ENCODE measurements at regions not wholly inside any gene's neighbourhood (a gene's known extent, or its start where the extent isn't known, plus 50 kb on each side); places are given as distances from the start of the nearest gene placed in this dataset.
A peak's percentile ranks its signal among the peaks of the same experiment; 100 is the strongest.

DNA sequence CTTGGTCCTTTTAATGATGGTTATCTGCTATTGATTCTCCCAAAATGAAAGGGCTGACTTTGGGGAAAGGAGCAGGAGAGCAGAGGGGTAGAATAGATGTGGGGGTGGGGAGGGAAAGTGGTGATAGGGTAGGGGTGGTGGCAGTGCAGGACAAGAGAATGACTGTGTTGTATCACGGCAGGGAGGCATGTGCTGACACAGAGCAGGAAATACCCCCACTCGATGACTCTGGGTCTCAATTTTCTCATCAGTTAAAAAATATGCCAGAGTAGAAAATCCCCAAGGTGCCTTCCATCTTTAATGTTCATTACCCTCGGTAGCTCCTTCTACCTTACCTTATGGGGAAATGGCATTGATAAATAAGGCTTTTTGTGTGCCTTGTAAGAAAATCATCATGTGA, 79.0 kb upstream of the ATXN1 start:
- H3K79me2 ChIP-seq (ENCODE audit: control insufficient read depth, insufficient read depth, low read length): no peaks in the 10 kb centered on the region
- ChIA-PET RAD21 (ENCODE audit: unreplicated experiment) (interaction anchor here (0.9 to 1.6 kb wide), 7 partner anchors 10 to 77 kb away, joined by 3 to 7 read pairs (median 4); no protein-coding TSS in a partner anchor), POLR2A (interaction anchor here (0.9 kb wide), 1 partner anchor 12 kb away, joined by 3 read pairs; no protein-coding TSS in a partner anchor), SMC1A (ENCODE audit: uncharacterized antibody, unreplicated experiment) (interaction anchor here (0.8 to 2.6 kb wide), 11 partner anchors 10 to 329 kb away, joined by 3 to 13 read pairs (median 4); no protein-coding TSS in a partner anchor), CTCF (interaction anchor here (0.5 to 1.1 kb wide), 2 partner anchors 110 to 124 kb away, joined by 3 read pairs; no protein-coding TSS in a partner anchor)
- ATAC-seq (peak; percentile 66), FAIRE-seq (no peak), DNase-seq (ENCODE audit: low read depth, low spot score) (no peak)
- H2AFZ ChIP-seq (ENCODE audit: control insufficient read depth, low read depth, low read length): peak overlapping the region; percentile 89
- no peaks in the 10 kb centered on the region for H3K27me3 ChIP-seq (replicated peaks in 1 of 2; ENCODE audit: control insufficient read depth in 2 of 2, insufficient read depth in 2 of 2, low read length in 1 of 2)
- H3K4me1 ChIP-seq (ENCODE audit: control insufficient read depth, insufficient read depth, low read length): peaks cover 36% of the 10 kb centered on the region
- no TSS peak for BruUV-seq (replicated peaks)
- no peak overlapping the region for H3K4me3 ChIP-seq
- intact Hi-C loops (cut with micrococcal nuclease; ENCODE audit: unreplicated experiment): no loop called here
- peak overlapping the region; percentile 67 for H3K27ac ChIP-seq (ENCODE audit: control insufficient read depth, insufficient read depth)
- 8% methylated on average over 3 of the region's 3 CpGs for WGBS (ENCODE audit: insufficient coverage, insufficient replicate concordance, low lambda C conversion rate, missing lambda C conversion rate)
- in situ Hi-C loops (cut with MboI): no loop called here
- H4K20me1 ChIP-seq (ENCODE audit: control insufficient read depth, insufficient read depth): no peaks in the 10 kb centered on the region
- peak overlapping the region; percentile 51 for H3K4me2 ChIP-seq (ENCODE audit: control insufficient read depth, insufficient read depth)
- H3K9ac ChIP-seq (ENCODE audit: control insufficient read depth, insufficient read depth, low read length): no peak overlapping the region; the same call in 1 of the 2 replicates
- no peaks in the 10 kb centered on the region; the same call in 2 of the 3 replicates for H3K9me3 ChIP-seq (replicated peaks; ENCODE audit: control insufficient read depth, insufficient read depth, low read length)
- no peaks in the 10 kb centered on the region for H3K36me3 ChIP-seq (ENCODE audit: control insufficient read depth in 2 of 2, insufficient read depth in 2 of 2, low read length in 1 of 2)
- 0 out of 2 replicates have a peak, but pooled peaks have one; percentile 24 for TF ChIP-seq NFIC (IDR thresholded peaks at IDR 0.05; ENCODE audit: low read depth, low read length)
- peak; percentile 63 for TF ChIP-seq MEF2B (IDR thresholded peaks at IDR 0.05; ENCODE audit: partially characterized antibody, poor library complexity, severe bottlenecking)
- TF ChIP-seq CHD2 (IDR thresholded peaks at IDR 0.05; ENCODE audit: borderline replicate concordance, low read depth, low read length): peak; percentile 47; the same call in 1 of the 2 replicates
- 0 out of 2 replicates have a peak, but pooled peaks have one; percentile 20 for TF ChIP-seq YY1 (IDR thresholded peaks at IDR 0.05; ENCODE audit: low read depth, low read length)
- TF ChIP-seq, protein P1, sequence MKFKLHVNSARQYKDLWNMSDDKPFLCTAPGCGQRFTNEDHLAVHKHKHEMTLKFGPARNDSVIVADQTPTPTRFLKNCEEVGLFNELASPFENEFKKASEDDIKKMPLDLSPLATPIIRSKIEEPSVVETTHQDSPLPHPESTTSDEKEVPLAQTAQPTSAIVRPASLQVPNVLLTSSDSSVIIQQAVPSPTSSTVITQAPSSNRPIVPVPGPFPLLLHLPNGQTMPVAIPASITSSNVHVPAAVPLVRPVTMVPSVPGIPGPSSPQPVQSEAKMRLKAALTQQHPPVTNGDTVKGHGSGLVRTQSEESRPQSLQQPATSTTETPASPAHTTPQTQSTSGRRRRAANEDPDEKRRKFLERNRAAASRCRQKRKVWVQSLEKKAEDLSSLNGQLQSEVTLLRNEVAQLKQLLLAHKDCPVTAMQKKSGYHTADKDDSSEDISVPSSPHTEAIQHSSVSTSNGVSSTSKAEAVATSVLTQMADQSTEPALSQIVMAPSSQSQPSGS (IDR thresholded peaks at IDR 0.05; ENCODE audit: low read length): peak; percentile 36; the same call in 1 of the 2 replicates
- TF ChIP-seq MTA3 (IDR thresholded peaks at IDR 0.05; ENCODE audit: borderline replicate concordance, low read length): 0 out of 2 replicates have a peak, but pooled peaks have one; percentile 17
- TF ChIP-seq BHLHE40 (IDR thresholded peaks at IDR 0.05; ENCODE audit: borderline replicate concordance in 1 of 2, low read depth in 2 of 2, low read length in 1 of 2): peak in 1 of 2 experiments; percentile 53; a peak in 3 of 4 replicates
- TF ChIP-seq, protein P2, sequence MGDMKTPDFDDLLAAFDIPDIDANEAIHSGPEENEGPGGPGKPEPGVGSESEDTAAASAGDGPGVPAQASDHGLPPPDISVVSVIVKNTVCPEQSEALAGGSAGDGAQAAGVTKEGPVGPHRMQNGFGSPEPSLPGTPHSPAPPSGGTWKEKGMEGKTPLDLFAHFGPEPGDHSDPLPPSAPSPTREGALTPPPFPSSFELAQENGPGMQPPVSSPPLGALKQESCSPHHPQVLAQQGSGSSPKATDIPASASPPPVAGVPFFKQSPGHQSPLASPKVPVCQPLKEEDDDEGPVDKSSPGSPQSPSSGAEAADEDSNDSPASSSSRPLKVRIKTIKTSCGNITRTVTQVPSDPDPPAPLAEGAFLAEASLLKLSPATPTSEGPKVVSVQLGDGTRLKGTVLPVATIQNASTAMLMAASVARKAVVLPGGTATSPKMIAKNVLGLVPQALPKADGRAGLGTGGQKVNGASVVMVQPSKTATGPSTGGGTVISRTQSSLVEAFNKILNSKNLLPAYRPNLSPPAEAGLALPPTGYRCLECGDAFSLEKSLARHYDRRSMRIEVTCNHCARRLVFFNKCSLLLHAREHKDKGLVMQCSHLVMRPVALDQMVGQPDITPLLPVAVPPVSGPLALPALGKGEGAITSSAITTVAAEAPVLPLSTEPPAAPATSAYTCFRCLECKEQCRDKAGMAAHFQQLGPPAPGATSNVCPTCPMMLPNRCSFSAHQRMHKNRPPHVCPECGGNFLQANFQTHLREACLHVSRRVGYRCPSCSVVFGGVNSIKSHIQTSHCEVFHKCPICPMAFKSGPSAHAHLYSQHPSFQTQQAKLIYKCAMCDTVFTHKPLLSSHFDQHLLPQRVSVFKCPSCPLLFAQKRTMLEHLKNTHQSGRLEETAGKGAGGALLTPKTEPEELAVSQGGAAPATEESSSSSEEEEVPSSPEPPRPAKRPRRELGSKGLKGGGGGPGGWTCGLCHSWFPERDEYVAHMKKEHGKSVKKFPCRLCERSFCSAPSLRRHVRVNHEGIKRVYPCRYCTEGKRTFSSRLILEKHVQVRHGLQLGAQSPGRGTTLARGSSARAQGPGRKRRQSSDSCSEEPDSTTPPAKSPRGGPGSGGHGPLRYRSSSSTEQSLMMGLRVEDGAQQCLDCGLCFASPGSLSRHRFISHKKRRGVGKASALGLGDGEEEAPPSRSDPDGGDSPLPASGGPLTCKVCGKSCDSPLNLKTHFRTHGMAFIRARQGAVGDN (IDR thresholded peaks at IDR 0.05): peak; percentile 36; the same call in 1 of the 2 replicates
- TF ChIP-seq, protein P3, sequence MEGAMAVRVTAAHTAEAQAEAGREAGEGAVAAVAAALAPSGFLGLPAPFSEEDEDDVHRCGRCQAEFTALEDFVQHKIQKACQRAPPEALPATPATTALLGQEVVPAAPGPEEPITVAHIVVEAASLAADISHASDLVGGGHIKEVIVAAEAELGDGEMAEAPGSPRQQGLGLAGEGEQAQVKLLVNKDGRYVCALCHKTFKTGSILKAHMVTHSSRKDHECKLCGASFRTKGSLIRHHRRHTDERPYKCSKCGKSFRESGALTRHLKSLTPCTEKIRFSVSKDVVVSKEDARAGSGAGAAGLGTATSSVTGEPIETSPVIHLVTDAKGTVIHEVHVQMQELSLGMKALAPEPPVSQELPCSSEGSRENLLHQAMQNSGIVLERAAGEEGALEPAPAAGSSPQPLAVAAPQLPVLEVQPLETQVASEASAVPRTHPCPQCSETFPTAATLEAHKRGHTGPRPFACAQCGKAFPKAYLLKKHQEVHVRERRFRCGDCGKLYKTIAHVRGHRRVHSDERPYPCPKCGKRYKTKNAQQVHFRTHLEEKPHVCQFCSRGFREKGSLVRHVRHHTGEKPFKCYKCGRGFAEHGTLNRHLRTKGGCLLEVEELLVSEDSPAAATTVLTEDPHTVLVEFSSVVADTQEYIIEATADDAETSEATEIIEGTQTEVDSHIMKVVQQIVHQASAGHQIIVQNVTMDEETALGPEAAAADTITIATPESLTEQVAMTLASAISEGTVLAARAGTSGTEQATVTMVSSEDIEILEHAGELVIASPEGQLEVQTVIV (IDR thresholded peaks at IDR 0.05; ENCODE audit: borderline replicate concordance, partially characterized antibody): no peak
- no peak for TF ChIP-seq CHD1 (IDR thresholded peaks at IDR 0.05; ENCODE audit: low read depth, low read length)
- peak in 1 of 2 experiments; percentile 26; a peak in 1 of 4 replicates for TF ChIP-seq IKZF2 (IDR thresholded peaks at IDR 0.05)
